ENCODE measurements at regions not wholly inside any gene's neighbourhood (a gene's known extent, or its start where the extent isn't known, plus 50 kb on each side); places are given as distances from the start of the nearest gene placed in this dataset.
A peak's percentile ranks its signal among the peaks of the same experiment; 100 is the strongest.

GRCh38 chr6:130697995-130698535 lies 129.1 kb upstream of the SMLR1 start:
- TF ChIP-seq CTCF (IDR thresholded peaks at IDR 0.05): peak; percentile 76
- no peak for TF ChIP-seq EZH2 (IDR thresholded peaks at IDR 0.05)
